GOT3 (cell line): ENCODE measurements at regions not wholly inside any gene's neighbourhood (a gene's known extent, or its start where the extent isn't known, plus 50 kb on each side); places are given as distances from the start of the nearest gene placed in this dataset.
A peak's percentile ranks its signal among the peaks of the same experiment; 100 is the strongest.
"Not testable (repeated sequence)": the region's sequence is repeated elsewhere in the genome, so short reads cannot be mapped to it uniquely, and the experiment has no call there.

Experiments used
- DNase-seq: peaks from one replicate; lab custom pipeline; 2025; ENCODE audit warnings: mixed read lengths; lab: John Stamatoyannopoulos, UW

DNA sequence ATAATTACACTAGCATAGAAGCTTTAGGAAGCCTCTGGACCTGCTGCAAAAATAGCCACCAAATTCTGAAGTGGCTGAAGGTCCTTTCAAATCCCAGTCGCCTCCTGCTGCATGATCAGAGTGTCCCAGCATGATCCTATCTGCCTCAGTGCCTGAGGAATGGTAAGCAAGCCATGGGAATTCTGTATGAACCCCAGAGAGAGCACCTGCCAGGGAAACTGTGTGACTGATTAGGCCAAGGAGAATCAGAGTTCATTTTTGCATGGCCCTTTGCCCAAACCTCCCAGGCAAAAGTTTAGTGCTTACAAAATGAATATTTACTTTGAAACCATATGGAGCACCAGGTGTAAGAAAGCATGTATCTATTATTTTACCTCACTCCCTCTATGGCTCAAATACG, 221.4 kb downstream of the ARL4C start:
- DNase-seq = no peak

GRCh38 chr2:234273887-234274584, 222.8 kb downstream of the ARL4C start:
- no peak for DNase-seq

GRCh38 chr2:234272069-234272850, 221.8 kb downstream of the SPP2 start:
- no peak for DNase-seq

DNA sequence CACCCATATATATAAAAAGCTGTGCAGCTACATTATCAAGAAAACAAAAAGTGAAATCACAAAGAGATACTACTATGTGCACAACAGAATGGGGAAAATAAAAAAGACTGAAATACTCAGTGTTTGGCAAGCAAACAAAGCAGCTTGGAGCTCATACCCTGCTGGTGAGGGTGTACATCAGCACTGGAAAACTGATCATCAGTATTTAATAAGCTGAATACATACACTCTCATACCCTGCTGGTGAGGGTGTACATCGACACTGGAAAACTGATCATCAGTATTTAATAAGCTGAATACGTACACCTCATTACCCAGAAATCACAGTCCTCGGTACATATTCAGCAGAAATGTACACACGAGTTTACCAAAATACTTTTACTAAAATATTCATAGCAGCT, 220.8 kb downstream of the SPP2 start:
- DNase-seq = no peak

DNA sequence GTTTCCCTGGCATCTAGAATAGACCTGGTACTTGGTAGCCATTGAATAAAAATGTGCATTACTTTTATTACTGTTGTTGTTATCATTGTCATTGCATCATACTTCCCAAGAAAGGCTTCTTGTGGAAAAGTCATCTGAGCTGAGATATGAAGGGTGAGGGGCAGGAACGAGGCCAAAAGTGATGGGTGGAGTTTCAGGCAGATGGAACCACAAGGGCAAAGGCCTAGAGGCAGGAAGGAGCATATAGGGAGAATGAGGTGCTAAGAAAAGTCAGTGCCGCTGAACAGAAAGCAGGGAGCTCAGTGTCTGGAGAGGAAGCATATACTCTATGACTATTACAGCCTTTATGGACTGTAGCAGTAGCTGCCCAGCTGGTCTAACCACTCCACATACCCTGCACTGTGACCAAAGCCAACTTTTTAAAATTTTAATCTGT, 219.3 kb downstream of the SPP2 start:
- DNase-seq = no peak

- DNase-seq = no peak
Measured at GRCh38 chr2:234267534-234267933, 217.0 kb downstream of the SPP2 start.

DNA sequence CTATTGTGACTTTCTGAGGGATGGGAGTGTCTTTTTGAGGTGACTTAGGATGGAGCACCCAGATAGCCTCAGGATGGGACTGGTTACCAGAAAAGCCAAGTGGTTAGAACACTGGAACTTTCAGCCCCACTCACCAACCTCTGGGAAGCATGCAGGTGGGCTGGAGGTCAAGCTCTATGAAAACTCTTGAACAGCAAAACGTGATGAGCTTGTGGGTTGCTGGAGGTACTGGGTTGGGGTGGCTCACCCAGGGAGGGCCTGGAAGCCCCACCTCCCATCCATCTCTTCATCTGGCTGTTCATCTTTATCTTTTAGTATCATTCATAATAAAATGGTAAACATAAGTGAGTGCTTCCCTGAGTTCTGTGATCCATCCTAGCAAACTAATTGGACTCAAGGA, 216.4 kb downstream of the SPP2 start:
- DNase-seq = no peak

- DNase-seq = no peak
Measured at GRCh38 chr2:234265206-234265605, 214.7 kb downstream of the SPP2 start.

DNA sequence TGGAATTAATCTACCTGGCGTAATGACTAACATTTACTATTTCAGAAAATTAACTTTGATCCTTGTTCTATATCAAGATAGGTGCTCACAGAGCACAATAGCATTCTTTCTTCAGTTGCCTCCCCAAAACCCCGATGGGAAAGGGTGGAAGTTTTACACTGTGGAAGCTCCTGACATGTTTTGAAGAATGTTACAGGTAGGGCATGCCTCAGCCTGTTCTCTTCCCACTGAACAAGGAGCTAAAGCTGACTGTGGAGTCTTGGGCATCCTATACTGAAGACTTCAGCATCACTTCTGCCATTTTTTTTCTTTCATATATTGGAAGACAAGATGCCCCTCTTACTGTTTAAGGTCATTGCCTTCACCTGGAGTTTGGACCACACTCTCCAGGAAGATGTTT, 211.2 kb downstream of the SPP2 start:
- no peak for DNase-seq

- DNase-seq = no peak
Measured at GRCh38 chr2:234259440-234259839, 208.9 kb downstream of the SPP2 start.

DNA sequence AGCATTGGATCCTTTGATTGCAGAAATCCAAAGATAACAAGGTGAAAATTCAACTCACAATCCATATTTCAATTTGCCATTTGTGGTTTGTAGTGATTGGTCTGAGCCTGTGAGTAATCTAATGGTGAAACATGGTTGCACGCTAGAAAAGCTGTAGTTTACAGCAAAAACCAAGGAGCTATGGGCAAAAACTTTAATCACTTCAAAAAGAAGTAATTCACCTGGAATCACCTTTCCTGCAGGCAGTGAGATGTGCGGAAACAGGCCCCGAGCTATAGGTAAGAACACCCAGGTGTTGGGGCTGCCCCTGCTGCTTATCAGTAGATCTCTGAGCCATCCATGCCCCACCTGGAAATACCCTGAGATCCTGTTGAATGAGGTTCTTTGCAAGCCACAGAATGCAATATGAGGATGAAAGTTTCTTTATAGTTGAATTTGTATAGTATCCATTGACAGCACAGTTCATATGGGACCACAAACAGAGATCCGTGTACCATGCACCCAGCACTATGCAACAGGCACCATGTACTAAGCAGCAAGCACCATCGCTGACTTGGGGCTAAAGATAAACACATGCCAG, 208.2 kb downstream of the SPP2 start:
- no peak for DNase-seq

GRCh38 chr2:234257859-234258561, 207.5 kb downstream of the SPP2 start:
- DNase-seq = peak; percentile 62

GRCh38 chr2:234256516-234256915, 206.0 kb downstream of the SPP2 start:
- DNase-seq = no peak

- DNase-seq = no peak
Measured at GRCh38 chr2:234254783-234255521, 204.4 kb downstream of the SPP2 start.

DNA sequence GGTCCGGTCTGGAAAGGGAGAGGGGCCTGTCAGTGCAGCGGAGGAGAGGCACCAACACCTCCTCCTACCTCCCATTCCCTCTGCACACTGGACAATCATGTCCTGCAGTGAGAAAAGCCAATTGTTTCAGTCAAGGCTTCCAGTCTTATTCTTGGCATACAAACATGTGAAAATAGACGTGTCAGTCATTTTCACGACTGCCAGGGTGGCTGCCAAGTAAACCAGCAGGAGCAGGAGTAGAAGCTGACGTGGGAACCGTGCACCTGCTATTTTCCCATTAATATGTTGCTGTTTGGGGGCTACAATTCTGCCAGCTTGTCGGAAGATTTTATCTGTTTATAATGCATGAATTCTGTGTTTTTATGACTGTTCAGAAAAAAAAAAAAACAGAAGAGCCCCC, 202.3 kb downstream of the SPP2 start:
- no peak for DNase-seq

GRCh38 chr2:234251326-234252271, 201.1 kb downstream of the SPP2 start:
- DNase-seq = no peak

- DNase-seq = no peak
Measured at GRCh38 chr2:234250926-234251325, 200.4 kb downstream of the SPP2 start.

DNA sequence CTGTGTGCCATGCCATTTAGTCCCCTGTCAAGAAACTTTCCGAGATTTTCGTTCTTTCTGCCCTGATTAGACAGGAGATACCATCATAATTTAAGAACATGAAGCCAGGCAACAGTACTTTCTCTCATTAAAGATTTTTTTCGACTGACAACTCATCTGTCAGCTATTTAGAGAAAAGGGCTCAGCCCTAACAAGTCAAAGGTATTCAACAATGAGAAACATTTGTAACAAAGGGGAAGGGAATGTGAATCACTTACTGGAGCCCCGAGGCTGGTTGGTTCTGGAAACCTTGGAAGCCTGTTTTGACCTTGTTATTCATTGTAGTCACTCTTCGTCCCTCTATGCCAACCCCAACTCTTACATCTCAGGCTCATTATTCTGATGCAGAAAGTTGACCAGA, 199.4 kb downstream of the SPP2 start:
- no peak for DNase-seq

DNA sequence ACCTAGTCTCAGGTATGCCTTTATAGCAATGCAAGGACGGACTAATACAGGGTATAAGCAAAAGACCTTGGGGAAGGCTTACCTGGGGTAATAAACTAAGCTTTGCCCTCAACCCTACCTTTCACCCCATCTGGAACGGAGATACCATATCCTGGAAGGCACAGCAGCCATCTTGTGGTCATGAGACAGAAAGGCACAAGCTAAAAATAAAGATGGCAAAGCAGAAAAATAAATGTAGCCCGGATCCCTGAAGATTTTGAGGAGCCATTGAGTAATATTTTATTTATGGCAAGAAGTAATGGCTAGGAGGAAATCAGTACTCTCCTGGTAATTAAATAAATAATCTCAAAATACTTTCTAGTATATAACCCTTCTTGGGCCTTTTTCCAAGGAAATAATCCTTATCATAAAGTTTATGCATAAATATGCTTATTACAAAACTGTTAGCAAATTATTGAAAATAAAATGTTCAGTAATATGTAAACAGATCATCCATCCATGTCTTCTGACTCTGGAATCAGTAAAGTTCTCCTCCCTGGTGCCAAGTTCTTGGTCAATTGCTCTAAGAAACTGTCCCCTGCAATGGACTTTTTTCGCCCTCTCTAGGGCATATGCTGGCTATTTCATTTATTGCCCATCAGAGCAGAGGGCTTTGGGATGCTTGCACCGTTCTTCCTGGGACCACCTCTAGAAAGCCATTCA, 198.7 kb downstream of the SPP2 start:
- no peak for DNase-seq

DNA sequence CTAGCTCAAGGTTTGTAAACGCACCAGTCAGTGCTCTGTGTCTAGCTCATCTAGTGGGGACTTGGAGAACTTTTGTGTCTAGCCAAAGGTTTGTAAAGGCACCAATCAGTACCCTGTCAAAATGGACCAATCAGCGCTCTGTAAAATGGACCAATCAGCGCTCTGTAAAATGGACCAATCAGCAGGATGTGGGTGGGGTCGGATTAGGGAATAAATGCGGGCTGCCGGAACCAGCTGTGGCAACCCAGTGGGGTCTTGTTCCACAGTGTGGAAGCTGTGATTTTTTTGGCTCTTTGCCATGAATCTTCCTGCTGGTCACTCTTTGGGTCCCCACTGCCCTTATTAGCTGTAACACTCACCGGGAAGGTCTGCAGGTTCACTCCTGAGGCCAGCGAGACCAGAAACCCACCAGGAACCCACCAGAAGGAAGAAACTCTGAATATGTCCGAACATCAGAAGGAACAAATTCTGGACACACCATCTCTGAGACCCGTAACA, 197.8 kb downstream of the SPP2 start:
- DNase-seq = not testable (repeated sequence)
